HCT116 (cell line): ENCODE measurements at regions not wholly inside any gene's neighbourhood (a gene's known extent, or its start where the extent isn't known, plus 50 kb on each side); places are given as distances from the start of the nearest gene placed in this dataset.

Source experiments
- ATAC-seq: fragments of 200-7000 bp; cut with Tn5 transposase; 2 replicates; pipeline ENCODE4 v1.9.1; 2020; ENCODE audit warnings: mild to moderate bottlenecking, moderate library complexity
- BruUV-seq: library from RNA; stranded (reverse); fragments of 400-500 nt; replicated peaks from 2 replicates; lab custom pipeline; 2021; lab: Mats Ljungman, UMichigan
- CTCF ChIA-PET: fragments of 300-600 bp; sonication (Branson Sonifier 250); formaldehyde crosslinking; loops from one replicate; lab custom pipeline; 2021; ENCODE audit warnings: antibody characterized with exemption; lab: Charles Lee
- POLR2A ChIA-PET: fragments of 300-600, 350-600 bp; sonication (Branson Sonifier 250); formaldehyde crosslinking; loops from one replicate; lab custom pipeline; 2021; ENCODE audit warnings: antibody characterized with exemption; lab: Charles Lee
- RAD21 ChIA-PET, 2 experiments: fragments of 300-600 bp; sonication (Branson Sonifier 250); formaldehyde crosslinking; loops; one replicate each; lab custom pipeline; 2023; ENCODE audit warnings: low total read pairs in 2 of 2; ENCODE audit not compliant: uncharacterized antibody in 2 of 2, unreplicated experiment in 2 of 2, low non-redundant PET in 1 of 2; lab: Charles Lee
- DNase-seq: peaks from one replicate; pipeline ENCODE4 v3.0.0-alpha.2; 2010; ENCODE audit warnings: low read depth, low spot score
- H2AFZ ChIP-seq: fragments of 200-600 bp; shearing (Covaris generic), sonication (generic); 2 replicates; pipeline ENCODE4 v1.6.1; 2017; ENCODE audit warnings: low read depth, mixed run types, mixed read lengths, antibody characterized with exemption, low read length; ENCODE audit not compliant: poor library complexity, severe bottlenecking
- H3K27ac ChIP-seq: 2 replicates; pipeline ENCODE4 v1.5.1; 2012; ENCODE audit warnings: low read depth, low read length
- H3K27me3 ChIP-seq: fragments of 200-600 bp; sonication (generic); 2 replicates; pipeline ENCODE4 v1.6.1; 2016; ENCODE audit warnings: mixed run types, low read length, mixed read lengths; ENCODE audit not compliant: insufficient read depth
- H3K36me3 ChIP-seq, 2 experiments: fragments of 200-500 bp in 1 of 2; fragments of 200-600 bp in 1 of 2; sonication (Bioruptor generic) in 1 of 2; sonication (generic) in 1 of 2; 2 replicates each; pipeline versions ENCODE4 v1.5.1 to v1.6.1; 2014 to 2016; ENCODE audit warnings: low read length in 2 of 2, inconsistent platforms in 1 of 2, mixed read lengths in 1 of 2, mixed run types in 1 of 2; ENCODE audit not compliant: insufficient read depth in 2 of 2, control insufficient read depth in 1 of 2
- H3K4me1 ChIP-seq, 2 experiments: fragments of 200-600 bp in 1 of 2; sonication (generic) in 1 of 2; 2 replicates each; pipeline versions ENCODE4 v1.5.1 to v1.6.1; 2012 to 2017; ENCODE audit warnings: low read length in 2 of 2, inconsistent platforms in 1 of 2, mild to moderate bottlenecking in 1 of 2, mixed read lengths in 1 of 2, mixed run types in 1 of 2, moderate library complexity in 1 of 2; ENCODE audit not compliant: insufficient read depth in 2 of 2, control insufficient read depth in 1 of 2
- H3K4me2 ChIP-seq: fragments of 200-600 bp; sonication (generic); 2 replicates; pipeline ENCODE4 v1.6.1; 2017; ENCODE audit warnings: mixed run types, low read length, mixed read lengths
- H3K4me3 ChIP-seq, 2 experiments: fragments of 200-600 bp in 1 of 2; sonication (generic) in 1 of 2; replicated peaks in 1 of 2; 2 replicates each; pipeline ENCODE4 v1.5.1; 2011 to 2016; ENCODE audit warnings: low read length in 2 of 2, control low read depth in 1 of 2, low read depth in 1 of 2, mild to moderate bottlenecking in 1 of 2, mixed read lengths in 1 of 2, mixed run types in 1 of 2
- H3K79me2 ChIP-seq: fragments of 200-600 bp; sonication (generic); 2 replicates; pipeline ENCODE4 v1.6.1; 2017; ENCODE audit warnings: mild to moderate bottlenecking, mixed run types, low read length, moderate library complexity, mixed read lengths; ENCODE audit not compliant: insufficient read depth
- H3K9ac ChIP-seq: fragments of 200-600 bp; sonication (generic); 2 replicates; pipeline ENCODE4 v1.6.1; 2016; ENCODE audit warnings: low read length, mixed read lengths
- H3K9me2 ChIP-seq: fragments of 200-600 bp; sonication (generic), shearing (Covaris generic); 2 replicates; pipeline ENCODE4 v1.6.1; 2017; ENCODE audit warnings: mixed run types, mild to moderate bottlenecking, moderate library complexity; ENCODE audit not compliant: insufficient read depth
- H3K9me3 ChIP-seq, 2 experiments: fragments of 200-500 bp in 1 of 2; fragments of 200-600 bp in 1 of 2; sonication (Bioruptor generic) in 1 of 2; sonication (generic) in 1 of 2; 2 replicates each; pipeline ENCODE4 v1.6.1; 2014 to 2017; ENCODE audit warnings: low read length in 2 of 2, mixed read lengths in 2 of 2, inconsistent platforms in 1 of 2, low read depth in 1 of 2, mild to moderate bottlenecking in 1 of 2, mixed run types in 1 of 2, moderate library complexity in 1 of 2; ENCODE audit not compliant: control insufficient read depth in 1 of 2, insufficient read depth in 1 of 2
- H4K20me1 ChIP-seq: fragments of 200-600 bp; sonication (generic), shearing (Covaris generic); 2 replicates; pipeline ENCODE4 v1.6.1; 2017; ENCODE audit warnings: mixed run types, mild to moderate bottlenecking, moderate library complexity; ENCODE audit not compliant: insufficient read depth
- intact Hi-C: fragments of 100-400 bp; cut with micrococcal nuclease; formaldehyde crosslinking; loops from 2 replicates; pipeline ENCODE4 v1.10.0; 2022
- TF ChIP-seq, protein P1 (sequence below), 3 experiments: fragments of 200-600 bp in 1 of 3; sonication (generic) in 1 of 3; IDR thresholded peaks in 2 of 3; conservative IDR thresholded peaks in 1 of 3; 2 replicates each; pipeline ENCODE4 v1.5.1; 2012 to 2017; ENCODE audit warnings: low read depth in 2 of 3, low read length in 2 of 3, antibody characterized with exemption in 1 of 3, borderline replicate concordance in 1 of 3, control low read depth in 1 of 3, mild to moderate bottlenecking in 1 of 3, mixed read lengths in 1 of 3, mixed run types in 1 of 3, moderate library complexity in 1 of 3; ENCODE audit not compliant: insufficient read depth in 1 of 3
- TF ChIP-seq, protein P2 (sequence below): IDR thresholded peaks from 2 replicates; pipeline ENCODE4 v1.6.1; 2011; ENCODE audit warnings: mild to moderate bottlenecking, low read length, moderate library complexity; ENCODE audit not compliant: insufficient replicate concordance; ENCODE audit errors: extremely low read depth

DNA sequence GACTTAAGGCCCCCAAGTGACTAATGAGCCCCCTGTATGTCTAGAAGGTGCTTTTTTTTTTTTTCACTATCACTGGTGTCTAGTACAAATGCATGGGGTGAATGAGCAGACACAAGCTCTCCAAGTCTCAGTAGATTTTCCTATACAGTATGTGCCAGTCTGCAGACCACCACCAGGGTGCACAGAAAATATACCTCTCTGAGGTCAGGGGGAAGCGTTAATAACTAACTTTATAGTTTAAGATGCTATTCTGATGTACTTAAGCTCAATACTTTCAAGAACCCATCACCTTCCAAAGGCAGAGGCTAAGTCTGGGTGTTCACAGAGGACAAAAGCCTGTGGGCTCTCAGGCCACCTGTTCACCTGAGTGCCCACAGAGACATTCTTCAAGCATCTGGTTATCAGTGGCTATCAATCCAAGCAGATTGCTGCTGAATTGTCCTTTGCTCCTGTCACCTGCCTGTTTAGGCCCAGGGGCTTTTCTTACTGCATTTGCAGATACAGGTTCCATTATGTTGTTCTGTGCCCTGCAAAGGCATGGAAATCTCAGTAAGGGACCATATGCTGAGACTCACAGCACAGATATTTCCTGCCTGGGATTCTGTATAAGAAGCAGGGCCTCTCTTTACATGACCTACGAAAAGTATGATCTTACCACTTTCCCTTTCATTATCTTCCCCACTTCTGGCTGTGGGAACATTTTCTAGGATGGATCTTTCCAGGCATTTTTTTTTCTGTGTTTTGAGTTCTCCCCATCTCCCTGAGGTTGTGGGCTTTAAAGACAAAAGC, 534.6 kb downstream of the TNS1 start:
- H3K9ac ChIP-seq = no peak overlapping the region
- H3K27me3 ChIP-seq = peaks cover 22% of the 10 kb centered on the region
- POLR2A ChIA-PET = no interaction called here
- no peaks in the 10 kb centered on the region for H3K79me2 ChIP-seq
- intact Hi-C loops = no loop called here
- RAD21 ChIA-PET = no interaction called here
- no peaks in the 10 kb centered on the region for H4K20me1 ChIP-seq
- H3K9me3 ChIP-seq = no peaks in the 10 kb centered on the region
- ATAC-seq = no peak
- CTCF ChIA-PET = no interaction called here
- no peaks in the 10 kb centered on the region for H3K9me2 ChIP-seq
- H3K27ac ChIP-seq = no peak overlapping the region
- no peak overlapping the region for H3K4me2 ChIP-seq
- TF ChIP-seq, protein P1, sequence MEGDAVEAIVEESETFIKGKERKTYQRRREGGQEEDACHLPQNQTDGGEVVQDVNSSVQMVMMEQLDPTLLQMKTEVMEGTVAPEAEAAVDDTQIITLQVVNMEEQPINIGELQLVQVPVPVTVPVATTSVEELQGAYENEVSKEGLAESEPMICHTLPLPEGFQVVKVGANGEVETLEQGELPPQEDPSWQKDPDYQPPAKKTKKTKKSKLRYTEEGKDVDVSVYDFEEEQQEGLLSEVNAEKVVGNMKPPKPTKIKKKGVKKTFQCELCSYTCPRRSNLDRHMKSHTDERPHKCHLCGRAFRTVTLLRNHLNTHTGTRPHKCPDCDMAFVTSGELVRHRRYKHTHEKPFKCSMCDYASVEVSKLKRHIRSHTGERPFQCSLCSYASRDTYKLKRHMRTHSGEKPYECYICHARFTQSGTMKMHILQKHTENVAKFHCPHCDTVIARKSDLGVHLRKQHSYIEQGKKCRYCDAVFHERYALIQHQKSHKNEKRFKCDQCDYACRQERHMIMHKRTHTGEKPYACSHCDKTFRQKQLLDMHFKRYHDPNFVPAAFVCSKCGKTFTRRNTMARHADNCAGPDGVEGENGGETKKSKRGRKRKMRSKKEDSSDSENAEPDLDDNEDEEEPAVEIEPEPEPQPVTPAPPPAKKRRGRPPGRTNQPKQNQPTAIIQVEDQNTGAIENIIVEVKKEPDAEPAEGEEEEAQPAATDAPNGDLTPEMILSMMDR (IDR thresholded peaks at IDR 0.05 in 2 of 3, conservative IDR thresholded peaks at IDR 0.05 in 1 of 3; ENCODE audit: borderline replicate concordance in 1 of 3, insufficient read depth in 1 of 3, low read depth in 2 of 3, low read length in 2 of 3) = 0 out of 6 replicates have a peak, but pooled peaks of 2 of the 3 experiments have one; percentile 9 to 13
- TF ChIP-seq, protein P2, sequence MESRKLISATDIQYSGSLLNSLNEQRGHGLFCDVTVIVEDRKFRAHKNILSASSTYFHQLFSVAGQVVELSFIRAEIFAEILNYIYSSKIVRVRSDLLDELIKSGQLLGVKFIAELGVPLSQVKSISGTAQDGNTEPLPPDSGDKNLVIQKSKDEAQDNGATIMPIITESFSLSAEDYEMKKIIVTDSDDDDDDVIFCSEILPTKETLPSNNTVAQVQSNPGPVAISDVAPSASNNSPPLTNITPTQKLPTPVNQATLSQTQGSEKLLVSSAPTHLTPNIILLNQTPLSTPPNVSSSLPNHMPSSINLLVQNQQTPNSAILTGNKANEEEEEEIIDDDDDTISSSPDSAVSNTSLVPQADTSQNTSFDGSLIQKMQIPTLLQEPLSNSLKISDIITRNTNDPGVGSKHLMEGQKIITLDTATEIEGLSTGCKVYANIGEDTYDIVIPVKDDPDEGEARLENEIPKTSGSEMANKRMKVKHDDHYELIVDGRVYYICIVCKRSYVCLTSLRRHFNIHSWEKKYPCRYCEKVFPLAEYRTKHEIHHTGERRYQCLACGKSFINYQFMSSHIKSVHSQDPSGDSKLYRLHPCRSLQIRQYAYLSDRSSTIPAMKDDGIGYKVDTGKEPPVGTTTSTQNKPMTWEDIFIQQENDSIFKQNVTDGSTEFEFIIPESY = no peak
- TF ChIP-seq, all 23 proteins: peak for 1
- no peak for DNase-seq
- Histone ChIP-seq H2AFZ (no peak overlapping the region), H3K36me3 (no peaks in the 10 kb centered on the region), H3K4me3 (no peak overlapping the region), H3K4me1 (no peaks in the 10 kb centered on the region)
- no TSS peak for BruUV-seq
